SHP77 (cell line): ENCODE measurements at regions not wholly inside any gene's neighbourhood (a gene's known extent, or its start where the extent isn't known, plus 50 kb on each side); places are given as distances from the start of the nearest gene placed in this dataset.

ENCODE experiments used
- DNase-seq, 2 experiments: peaks; one replicate each; lab custom pipeline; 2025; lab: John Stamatoyannopoulos, UW

- DNase-seq, result no peak
These were observed 539.6 kb upstream of the NOX3 start for GRCh38 chr6:155995281-155995680.

- no peak for DNase-seq
These were observed 538.4 kb upstream of the NOX3 start for GRCh38 chr6:155994086-155994485.

GRCh38 chr6:155993240-155993639 lies 537.6 kb upstream of the NOX3 start:
- DNase-seq, result no peak

GRCh38 chr6:155985660-155986138 lies 530.1 kb upstream of the NOX3 start:
- no peak for DNase-seq

- no peak for DNase-seq
These were observed 525.1 kb upstream of the NOX3 start for GRCh38 chr6:155980768-155981079.

GRCh38 chr6:155980014-155980767 lies 524.6 kb upstream of the NOX3 start:
- no peak for DNase-seq

GRCh38 chr6:155975506-155975905 lies 519.9 kb upstream of the NOX3 start:
- DNase-seq, result no peak

- DNase-seq, result no peak
These were observed 519.2 kb upstream of the NOX3 start for GRCh38 chr6:155974811-155975323.

- no peak for DNase-seq
These were observed 518.7 kb upstream of the NOX3 start for GRCh38 chr6:155974359-155974758.

- no peak for DNase-seq
These were observed 515.5 kb upstream of the NOX3 start for GRCh38 chr6:155970876-155971708.

GRCh38 chr6:155970472-155970871 lies 514.8 kb upstream of the NOX3 start:
- DNase-seq, result no peak

GRCh38 chr6:155968921-155969320 lies 513.3 kb upstream of the NOX3 start:
- no peak for DNase-seq

GRCh38 chr6:155967322-155967721 lies 511.7 kb upstream of the NOX3 start:
- DNase-seq, result no peak

- DNase-seq, result no peak
These were observed 508.9 kb upstream of the NOX3 start for GRCh38 chr6:155964544-155964943.

GRCh38 chr6:155962276-155962675 lies 506.6 kb upstream of the NOX3 start:
- no peak for DNase-seq

GRCh38 chr6:155959898-155960495 lies 504.4 kb upstream of the NOX3 start:
- no peak for DNase-seq

GRCh38 chr6:155958550-155958949 lies 502.9 kb upstream of the NOX3 start:
- DNase-seq, result no peak

- DNase-seq, result no peak
These were observed 499.4 kb upstream of the NOX3 start for GRCh38 chr6:155955038-155955437.

GRCh38 chr6:155954149-155954548 lies 498.5 kb upstream of the NOX3 start:
- no peak for DNase-seq

GRCh38 chr6:155949256-155949655 lies 493.6 kb upstream of the NOX3 start:
- DNase-seq, result no peak

- no peak for DNase-seq
These were observed 491.2 kb upstream of the NOX3 start for GRCh38 chr6:155946860-155947259.

GRCh38 chr6:155943635-155944034 lies 488.0 kb upstream of the NOX3 start:
- no peak for DNase-seq

- DNase-seq, result no peak
These were observed 483.6 kb upstream of the NOX3 start for GRCh38 chr6:155939253-155939652.
